Coronary artery (tissue), 2 donors: ENCODE measurements at regions not wholly inside any gene's neighbourhood (a gene's known extent, or its start where the extent isn't known, plus 50 kb on each side); places are given as distances from the start of the nearest gene placed in this dataset.

Experiments
- DNase-seq: peaks from one replicate; pipeline ENCODE4 v3.0.0-alpha.2; 2017; ENCODE audit warnings: low spot score
- H3K27ac ChIP-seq, 2 donors: fragments of 200-600 bp; sonication (generic); one replicate each; pipeline ENCODE4 v1.5.1; 2016 to 2019
- H3K4me3 ChIP-seq: fragments of 200-600 bp; sonication (generic); 2 replicates; pipeline ENCODE4 v1.5.1; 2016; ENCODE audit warnings: mild to moderate bottlenecking, moderate library complexity
- CTCF ChIP-seq: fragments of 200-600 bp; sonication (generic); IDR thresholded peaks from one replicate; pipeline ENCODE4 v1.5.1; 2019; ENCODE audit warnings: antibody characterized with exemption

GRCh38 chr10:21437770-21438382 is 87.6 kb downstream of the SKIDA1 start:
- Histone ChIP-seq H3K4me3 (no peak overlapping the region), H3K27ac (no peak overlapping the region)
- TF ChIP-seq CTCF, result no peak
- peak; percentile 3 for DNase-seq

- no peak overlapping the region for H3K4me3 ChIP-seq
- no peak for TF ChIP-seq CTCF
These were observed 93.2 kb downstream of the SKIDA1 start for GRCh38 chr10:21432266-21432665.

GRCh38 chr10:21431799-21432198 is 93.7 kb downstream of the SKIDA1 start:
- no peak for TF ChIP-seq CTCF

More at GRCh38 chr10:21432266-21432665, 93.2 kb downstream of the SKIDA1 start:
- DNase-seq, result peak; percentile 3
- H3K27ac ChIP-seq, result no peak overlapping the region

GRCh38 chr10:21427804-21428481 is 97.5 kb downstream of the SKIDA1 start:
- TF ChIP-seq CTCF, result no peak
- Histone ChIP-seq H3K27ac (no peak overlapping the region), H3K4me3 (no peak overlapping the region)
- no peak for DNase-seq

More at GRCh38 chr10:21431799-21432198, 93.7 kb downstream of the SKIDA1 start:
- DNase-seq, result peak; percentile 9
- H3K27ac ChIP-seq, result no peak overlapping the region
- no peak overlapping the region for H3K4me3 ChIP-seq

GRCh38 chr10:21424459-21424861 is 101.0 kb downstream of the SKIDA1 start:
- no peak overlapping the region for H3K27ac ChIP-seq
- no peak for DNase-seq
- no peak for TF ChIP-seq CTCF
- H3K4me3 ChIP-seq, result no peak overlapping the region

- Histone ChIP-seq H3K4me3 (no peak overlapping the region), H3K27ac (no peak overlapping the region)
- DNase-seq, result no peak
- TF ChIP-seq CTCF, result no peak
These were observed 101.6 kb downstream of the SKIDA1 start for GRCh38 chr10:21423850-21424249.

- DNase-seq, result no peak
- Histone ChIP-seq H3K4me3 (no peak overlapping the region), H3K27ac (no peak overlapping the region)
- TF ChIP-seq CTCF, result no peak
These were observed 102.1 kb downstream of the SKIDA1 start for GRCh38 chr10:21423338-21423737.
